ENCODE measurements at regions not wholly inside any gene's neighbourhood (a gene's known extent, or its start where the extent isn't known, plus 50 kb on each side); places are given as distances from the start of the nearest gene placed in this dataset.

DNA sequence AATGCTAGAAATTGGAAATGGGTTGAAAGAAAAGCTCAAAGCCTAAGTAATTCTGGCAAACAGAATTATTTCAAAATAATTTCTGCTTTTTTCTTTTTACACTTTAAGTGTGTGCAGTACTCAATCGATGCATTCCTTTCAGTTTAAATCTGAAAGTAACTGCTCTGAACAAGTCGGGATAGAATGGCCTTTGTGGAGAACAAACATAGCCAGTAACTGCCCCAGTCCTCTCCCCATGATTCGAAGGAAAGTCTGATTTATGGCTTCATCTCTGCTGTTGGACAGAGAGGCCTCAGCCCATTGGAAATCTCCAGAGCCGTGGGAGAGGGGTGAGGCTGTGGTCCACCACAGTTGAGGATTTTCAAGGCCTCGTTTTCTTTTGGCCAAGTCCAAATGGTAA, 174.0 kb upstream of the TLL1 start:
- in situ Hi-C loops (cut with MboI; ENCODE audit: low sequenced_read_pairs, unreplicated experiment): no loop called here
- TF ChIP-seq, protein P1, sequence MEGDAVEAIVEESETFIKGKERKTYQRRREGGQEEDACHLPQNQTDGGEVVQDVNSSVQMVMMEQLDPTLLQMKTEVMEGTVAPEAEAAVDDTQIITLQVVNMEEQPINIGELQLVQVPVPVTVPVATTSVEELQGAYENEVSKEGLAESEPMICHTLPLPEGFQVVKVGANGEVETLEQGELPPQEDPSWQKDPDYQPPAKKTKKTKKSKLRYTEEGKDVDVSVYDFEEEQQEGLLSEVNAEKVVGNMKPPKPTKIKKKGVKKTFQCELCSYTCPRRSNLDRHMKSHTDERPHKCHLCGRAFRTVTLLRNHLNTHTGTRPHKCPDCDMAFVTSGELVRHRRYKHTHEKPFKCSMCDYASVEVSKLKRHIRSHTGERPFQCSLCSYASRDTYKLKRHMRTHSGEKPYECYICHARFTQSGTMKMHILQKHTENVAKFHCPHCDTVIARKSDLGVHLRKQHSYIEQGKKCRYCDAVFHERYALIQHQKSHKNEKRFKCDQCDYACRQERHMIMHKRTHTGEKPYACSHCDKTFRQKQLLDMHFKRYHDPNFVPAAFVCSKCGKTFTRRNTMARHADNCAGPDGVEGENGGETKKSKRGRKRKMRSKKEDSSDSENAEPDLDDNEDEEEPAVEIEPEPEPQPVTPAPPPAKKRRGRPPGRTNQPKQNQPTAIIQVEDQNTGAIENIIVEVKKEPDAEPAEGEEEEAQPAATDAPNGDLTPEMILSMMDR (IDR thresholded peaks at IDR 0.05; ENCODE audit: borderline replicate concordance, control extremely low read depth, extremely low read depth, insufficient read depth, missing control alignments): no peak
- no peak for DNase-seq (ENCODE audit: low spot score)

DNA sequence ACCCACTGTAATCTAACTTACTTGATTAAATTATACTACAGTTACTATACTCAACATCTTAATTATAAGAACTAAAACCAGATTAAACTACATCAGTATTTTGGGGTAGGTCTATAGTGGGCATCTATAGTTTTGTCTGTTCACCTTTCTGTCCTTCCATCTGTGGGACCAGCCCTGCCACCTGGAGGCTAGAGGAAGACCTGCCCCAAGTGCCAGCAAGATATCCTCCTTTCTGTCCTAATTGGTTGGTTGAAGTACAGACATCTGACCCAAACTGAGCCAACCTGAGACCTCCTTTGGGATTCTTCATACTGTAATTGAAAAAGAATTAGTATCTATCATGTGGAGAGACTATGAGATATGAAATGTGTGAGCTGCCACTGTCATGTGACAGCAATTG, 172.2 kb upstream of the TLL1 start:
- TF ChIP-seq, protein P1 (IDR thresholded peaks at IDR 0.05; ENCODE audit: borderline replicate concordance, control extremely low read depth, extremely low read depth, insufficient read depth, missing control alignments): no peak
- DNase-seq (ENCODE audit: low spot score): no peak
- in situ Hi-C loops (cut with MboI; ENCODE audit: low sequenced_read_pairs, unreplicated experiment): no loop called here

DNA sequence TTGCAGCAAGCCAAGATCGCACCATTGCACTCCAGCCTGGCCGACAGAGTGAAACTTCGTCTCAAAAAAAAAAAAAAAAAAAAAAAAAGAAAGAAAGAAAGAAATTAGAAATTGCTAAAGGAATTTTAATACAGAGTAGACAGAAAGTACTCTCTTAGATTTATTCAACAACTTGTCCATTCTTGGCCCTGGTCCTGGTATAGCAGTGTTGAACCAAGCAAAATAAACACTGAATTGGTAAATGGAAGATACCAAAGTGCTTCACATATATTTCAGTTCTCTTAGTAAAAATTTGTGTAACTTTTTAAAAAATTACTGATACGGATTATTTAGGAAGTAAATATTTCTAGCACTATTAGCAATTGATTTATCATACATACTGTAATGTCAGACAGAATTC, 165.9 kb upstream of the TLL1 start:
- TF ChIP-seq, protein P1 (IDR thresholded peaks at IDR 0.05; ENCODE audit: borderline replicate concordance, control extremely low read depth, extremely low read depth, insufficient read depth, missing control alignments): no peak
- DNase-seq (ENCODE audit: low spot score): no peak
- in situ Hi-C loops (cut with MboI; ENCODE audit: low sequenced_read_pairs, unreplicated experiment): no loop called here

DNA sequence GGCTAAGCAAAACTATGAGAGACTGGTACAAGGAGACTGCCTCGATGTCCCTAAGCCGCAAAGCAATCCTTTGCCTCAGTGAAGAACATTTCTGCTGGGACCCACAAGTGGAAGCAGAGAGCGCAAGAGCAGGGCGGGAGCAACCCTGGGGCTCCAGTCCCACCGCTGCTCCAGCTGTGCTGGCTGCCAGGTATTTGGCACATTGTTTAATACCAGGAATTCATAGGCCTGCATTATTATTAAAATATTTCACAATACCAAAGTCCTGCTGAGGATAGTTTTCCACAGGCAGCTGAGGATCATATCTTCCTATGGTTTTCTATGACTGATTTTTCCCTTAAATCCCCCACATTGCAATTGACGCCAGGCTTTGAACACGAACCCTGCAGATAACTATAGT, 163.5 kb upstream of the TLL1 start:
- TF ChIP-seq, protein P1 (IDR thresholded peaks at IDR 0.05; ENCODE audit: borderline replicate concordance, control extremely low read depth, extremely low read depth, insufficient read depth, missing control alignments): no peak
- DNase-seq (ENCODE audit: low spot score): no peak
- in situ Hi-C loops (cut with MboI; ENCODE audit: low sequenced_read_pairs, unreplicated experiment): no loop called here

DNA sequence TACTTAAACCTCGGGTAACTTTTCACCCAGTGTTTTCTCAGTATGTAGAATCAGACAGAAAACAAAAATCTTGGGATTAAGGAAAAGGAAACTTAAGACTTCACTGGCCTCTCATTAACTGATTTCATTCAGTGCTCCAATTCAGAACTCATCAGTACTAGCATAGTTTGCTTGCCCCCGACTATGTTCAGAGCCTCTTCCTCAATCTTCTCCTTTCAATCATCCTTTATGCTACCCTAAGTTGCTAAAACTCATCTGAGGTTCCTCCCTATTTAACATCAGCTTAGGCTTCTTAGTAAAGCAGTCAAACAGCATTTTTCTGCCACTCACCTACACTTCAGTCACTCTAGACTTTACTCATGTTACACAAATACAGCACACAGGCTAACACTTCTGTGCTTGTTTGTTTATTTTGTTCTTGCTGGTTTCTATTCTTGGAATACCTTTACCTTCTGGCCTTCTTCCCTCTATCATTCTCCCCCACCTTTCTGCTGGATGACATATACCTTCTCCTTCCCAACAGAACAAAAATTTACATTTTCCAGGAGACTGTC, 163.0 kb upstream of the TLL1 start:
- DNase-seq (ENCODE audit: low spot score): no peak
- TF ChIP-seq, protein P1 (IDR thresholded peaks at IDR 0.05; ENCODE audit: borderline replicate concordance, control extremely low read depth, extremely low read depth, insufficient read depth, missing control alignments): no peak
- in situ Hi-C loops (cut with MboI; ENCODE audit: low sequenced_read_pairs, unreplicated experiment): no loop called here

DNA sequence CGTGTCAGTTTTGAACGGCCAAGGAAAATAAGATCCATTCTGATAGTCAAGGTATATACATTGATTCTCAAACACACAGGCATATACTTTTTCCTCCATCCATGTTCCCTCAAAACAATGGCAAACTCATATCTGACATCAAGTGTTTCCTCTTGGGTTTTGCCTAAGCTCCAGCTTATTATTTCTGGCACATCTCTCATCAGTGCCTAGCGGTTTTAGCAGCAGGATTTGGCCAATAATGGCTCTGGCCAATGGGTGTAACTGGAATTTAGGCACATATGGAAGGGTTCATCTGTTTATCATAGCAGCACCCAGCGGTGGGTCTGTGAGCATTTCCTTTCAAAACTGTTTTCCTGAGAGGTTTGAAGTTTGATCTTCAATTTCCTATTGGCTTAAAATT, 161.6 kb upstream of the TLL1 start:
- no peak for DNase-seq (ENCODE audit: low spot score)
- TF ChIP-seq, protein P1 (IDR thresholded peaks at IDR 0.05; ENCODE audit: borderline replicate concordance, control extremely low read depth, extremely low read depth, insufficient read depth, missing control alignments): no peak
- in situ Hi-C loops (cut with MboI; ENCODE audit: low sequenced_read_pairs, unreplicated experiment): no loop called here

DNA sequence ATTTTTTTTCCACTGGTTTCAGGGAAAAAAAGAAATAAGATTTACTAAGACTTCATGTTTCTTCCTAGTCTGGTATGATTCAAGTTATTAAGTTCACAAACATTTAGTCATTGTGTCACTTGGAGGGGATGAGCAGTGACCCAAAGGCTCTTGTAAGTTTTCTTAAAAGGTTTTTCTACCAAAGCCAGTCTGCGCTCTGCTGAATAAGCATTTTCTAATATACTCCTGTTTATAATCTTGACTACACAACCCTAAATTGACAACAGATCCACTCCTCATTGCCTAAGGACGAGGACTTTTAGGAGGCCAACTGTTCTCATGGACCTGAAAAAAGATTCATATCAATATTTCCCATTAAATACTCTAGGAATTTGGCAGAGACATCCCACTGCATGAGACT, 161.1 kb upstream of the TLL1 start:
- no peak for DNase-seq (ENCODE audit: low spot score)
- in situ Hi-C loops (cut with MboI; ENCODE audit: low sequenced_read_pairs, unreplicated experiment): no loop called here
- TF ChIP-seq, protein P1 (IDR thresholded peaks at IDR 0.05; ENCODE audit: borderline replicate concordance, control extremely low read depth, extremely low read depth, insufficient read depth, missing control alignments): no peak

Measured in GM13976 (cell line).